ENCODE measurements at regions not wholly inside any gene's neighbourhood (a gene's known extent, or its start where the extent isn't known, plus 50 kb on each side); places are given as distances from the start of the nearest gene placed in this dataset.

DNA sequence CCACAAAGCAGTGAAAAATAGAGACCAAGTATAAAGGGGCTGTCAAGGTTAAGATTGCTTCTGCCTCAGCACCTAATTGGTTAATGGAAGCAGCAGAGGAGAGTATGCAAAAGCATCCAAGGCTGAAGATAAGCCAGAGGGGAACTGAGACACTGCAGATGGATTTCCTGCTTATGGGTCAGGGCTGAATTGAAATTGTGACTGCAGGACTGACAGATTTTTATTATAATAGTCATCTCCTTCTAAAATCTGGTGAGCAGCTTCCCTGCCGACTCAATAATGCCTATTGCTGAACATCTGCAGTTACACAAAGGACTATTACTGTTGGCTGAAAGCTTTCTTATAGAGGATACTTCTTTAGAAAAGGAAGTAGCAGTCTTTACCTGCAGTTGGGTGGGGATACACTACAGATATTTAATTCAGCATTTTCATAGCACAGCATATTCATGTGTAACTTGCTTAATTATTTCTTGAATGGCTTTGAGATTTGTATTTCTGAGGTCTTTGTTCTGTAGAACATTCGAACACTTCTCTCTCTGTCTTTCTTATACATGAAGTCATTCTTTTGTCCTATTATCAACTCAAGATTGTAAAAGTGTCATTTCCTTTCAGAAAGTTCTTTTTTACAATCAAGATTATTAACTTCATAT lies 363.0 kb upstream of the RIOK2 start:
- TF ChIP-seq, protein P1, sequence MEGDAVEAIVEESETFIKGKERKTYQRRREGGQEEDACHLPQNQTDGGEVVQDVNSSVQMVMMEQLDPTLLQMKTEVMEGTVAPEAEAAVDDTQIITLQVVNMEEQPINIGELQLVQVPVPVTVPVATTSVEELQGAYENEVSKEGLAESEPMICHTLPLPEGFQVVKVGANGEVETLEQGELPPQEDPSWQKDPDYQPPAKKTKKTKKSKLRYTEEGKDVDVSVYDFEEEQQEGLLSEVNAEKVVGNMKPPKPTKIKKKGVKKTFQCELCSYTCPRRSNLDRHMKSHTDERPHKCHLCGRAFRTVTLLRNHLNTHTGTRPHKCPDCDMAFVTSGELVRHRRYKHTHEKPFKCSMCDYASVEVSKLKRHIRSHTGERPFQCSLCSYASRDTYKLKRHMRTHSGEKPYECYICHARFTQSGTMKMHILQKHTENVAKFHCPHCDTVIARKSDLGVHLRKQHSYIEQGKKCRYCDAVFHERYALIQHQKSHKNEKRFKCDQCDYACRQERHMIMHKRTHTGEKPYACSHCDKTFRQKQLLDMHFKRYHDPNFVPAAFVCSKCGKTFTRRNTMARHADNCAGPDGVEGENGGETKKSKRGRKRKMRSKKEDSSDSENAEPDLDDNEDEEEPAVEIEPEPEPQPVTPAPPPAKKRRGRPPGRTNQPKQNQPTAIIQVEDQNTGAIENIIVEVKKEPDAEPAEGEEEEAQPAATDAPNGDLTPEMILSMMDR (IDR thresholded peaks at IDR 0.05): no peak
- TF ChIP-seq POLR2A (IDR thresholded peaks at IDR 0.05) (no peak), POLR2AphosphoS5 (IDR thresholded peaks at IDR 0.05; ENCODE audit: insufficient read depth in 1 of 2, low read depth in 1 of 2) (no peak)
